Anterior cingulate cortex (tissue), 58 donors: ENCODE measurements at regions not wholly inside any gene's neighbourhood (a gene's known extent, or its start where the extent isn't known, plus 50 kb on each side); places are given as distances from the start of the nearest gene placed in this dataset.

Source experiments
- DNase-seq, 58 donors: peaks; one replicate each; lab custom pipeline; 2025; lab: John Stamatoyannopoulos, UW

DNA sequence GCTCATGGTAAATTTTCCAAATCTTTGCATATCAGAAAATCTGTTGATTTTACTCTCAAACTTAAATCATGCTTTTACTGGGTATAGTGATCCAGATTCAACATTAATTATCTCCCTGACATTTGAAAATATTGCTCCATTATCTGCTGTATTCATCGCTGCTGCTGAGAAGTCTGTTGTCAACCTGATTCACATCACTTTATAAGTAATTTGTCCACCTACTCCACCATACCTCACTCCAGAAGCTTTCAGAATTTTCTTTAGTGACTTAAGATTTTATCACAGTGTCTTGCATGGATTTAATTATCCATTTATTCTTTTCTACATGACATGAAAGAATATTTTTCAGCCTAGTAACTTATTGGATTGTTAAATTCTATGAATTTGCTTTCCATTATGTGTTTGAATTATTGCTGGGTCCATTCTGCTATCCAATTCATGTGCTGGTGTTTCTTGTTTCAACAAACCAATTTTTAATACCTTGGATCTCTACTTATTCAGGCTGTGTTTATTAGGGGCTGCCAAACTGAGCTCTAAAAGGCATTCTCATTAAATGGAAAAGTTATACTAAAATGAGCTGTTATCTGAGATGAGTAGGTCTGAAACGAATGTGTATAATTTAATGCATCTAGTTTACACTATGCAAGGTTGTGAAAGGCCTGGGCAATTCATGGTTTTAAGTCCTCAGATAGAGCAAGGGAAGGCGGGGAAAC lies 519.3 kb upstream of the CDH11 start:
- DNase-seq, result no peak

DNA sequence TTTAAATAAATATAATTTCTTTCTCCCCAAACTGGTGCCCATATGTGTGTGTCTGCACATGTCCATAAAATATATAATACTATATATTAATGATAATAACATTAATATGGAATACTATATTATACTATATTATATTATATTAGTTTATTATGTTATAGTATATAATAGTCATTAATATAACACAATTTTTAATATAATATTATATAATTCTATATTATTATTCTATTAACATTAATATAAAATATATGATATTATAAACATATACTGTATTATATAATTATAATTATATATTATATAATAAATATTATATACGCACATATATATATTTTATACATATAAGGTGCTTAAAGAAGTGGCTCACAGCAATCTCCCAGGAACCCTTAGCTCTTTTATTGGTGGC lies 513.0 kb upstream of the CDH11 start:
- no peak for DNase-seq

DNA sequence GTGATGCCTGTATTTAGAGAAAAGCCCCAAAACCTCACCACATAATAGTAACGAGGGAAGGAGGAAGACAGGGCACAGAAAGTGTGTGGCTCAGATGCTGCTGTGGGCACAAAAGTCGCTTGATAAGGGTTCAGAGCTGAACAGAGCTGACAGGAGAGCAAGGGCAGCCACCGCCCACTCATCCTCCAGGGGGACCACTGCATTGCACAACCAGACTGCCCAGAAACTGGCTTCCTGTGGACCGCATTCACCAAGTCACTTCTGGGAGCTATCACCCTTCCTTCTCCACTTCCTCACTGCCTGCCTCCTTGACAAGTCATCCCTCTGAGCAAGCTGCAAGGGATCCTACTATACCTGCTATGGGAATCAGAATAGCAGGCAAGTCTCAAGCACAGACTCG lies 512.4 kb upstream of the CDH11 start:
- no peak for DNase-seq

DNA sequence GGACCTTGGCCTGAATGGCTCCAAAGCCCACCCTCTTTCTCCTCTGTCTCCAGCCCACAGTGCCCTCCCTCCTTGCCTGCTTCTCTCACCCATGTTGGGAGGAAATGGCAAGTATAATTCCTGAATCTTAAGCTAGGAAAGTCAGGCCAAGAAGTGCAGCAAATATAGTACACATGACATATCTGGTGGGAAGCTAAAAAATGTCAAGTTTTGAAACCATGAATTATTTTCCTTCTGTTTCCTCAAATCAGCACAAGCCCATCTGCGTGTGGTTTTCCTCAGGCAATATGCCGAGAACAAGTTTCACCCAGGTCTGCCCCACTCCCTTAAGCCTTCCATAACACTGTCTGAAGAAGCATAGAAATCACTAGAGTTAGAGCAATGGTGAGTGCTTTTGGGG lies 502.8 kb upstream of the CDH11 start:
- peak in 8 of 58 donors; percentile 1 to 23 (median 9) for DNase-seq

DNA sequence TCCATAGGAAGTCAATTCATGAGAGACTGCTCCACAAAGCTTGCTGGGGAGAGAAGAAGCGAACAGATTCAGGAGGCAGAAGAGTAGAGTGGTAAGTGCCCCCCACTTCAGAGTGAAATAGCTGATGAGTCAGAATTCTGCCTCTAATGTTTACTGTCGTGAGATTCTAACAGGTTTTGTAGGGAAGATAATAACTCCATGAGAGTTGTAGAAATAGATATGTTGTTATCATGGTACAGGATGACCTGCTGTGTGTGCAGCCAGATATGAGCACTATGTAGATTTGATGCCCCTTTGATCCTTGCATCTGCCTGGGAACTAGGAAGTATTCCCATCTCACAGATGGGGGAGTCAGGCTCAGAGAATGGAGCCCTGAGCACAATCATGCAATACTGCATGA lies 502.4 kb upstream of the CDH11 start:
- no peak for DNase-seq

DNA sequence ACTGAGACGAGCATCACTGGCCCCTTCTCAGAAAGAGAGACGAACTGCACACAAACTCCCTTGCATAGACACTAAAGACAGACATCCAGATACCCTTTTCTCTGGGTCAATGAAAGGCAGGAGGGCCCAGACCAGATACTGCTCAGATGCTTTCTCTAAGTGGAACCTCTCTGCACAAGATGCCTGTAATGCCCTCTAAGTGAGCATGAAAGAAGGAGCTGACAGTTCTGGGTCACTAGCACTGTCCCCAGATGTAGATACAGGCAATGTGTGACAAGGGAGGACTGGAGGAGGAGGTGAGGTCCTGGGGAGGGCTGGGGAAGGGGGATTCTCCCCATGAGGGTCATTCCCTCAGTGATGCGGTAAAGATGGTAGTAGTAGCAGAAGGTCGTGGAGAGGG lies 501.0 kb upstream of the CDH11 start:
- no peak for DNase-seq

DNA sequence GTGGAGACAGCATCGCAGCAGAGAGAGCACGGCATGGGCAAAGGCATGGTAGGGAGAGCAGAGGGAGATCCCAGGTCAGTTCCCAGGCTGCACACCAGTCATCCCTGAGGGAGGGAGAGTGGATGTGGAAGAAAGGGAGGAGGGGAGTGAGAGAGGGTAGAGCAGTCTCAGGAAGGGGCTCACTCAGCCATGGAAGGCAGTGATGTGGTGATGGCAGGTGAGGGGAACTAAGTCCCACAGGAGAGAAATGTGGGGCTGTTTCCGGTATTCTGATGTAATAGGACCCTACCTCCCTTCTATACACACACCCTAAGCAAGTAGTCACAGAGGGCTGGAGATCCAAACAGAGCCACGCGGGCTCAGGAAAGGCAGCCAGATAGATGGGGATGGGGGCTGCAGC lies 500.3 kb upstream of the CDH11 start:
- DNase-seq, result no peak

DNA sequence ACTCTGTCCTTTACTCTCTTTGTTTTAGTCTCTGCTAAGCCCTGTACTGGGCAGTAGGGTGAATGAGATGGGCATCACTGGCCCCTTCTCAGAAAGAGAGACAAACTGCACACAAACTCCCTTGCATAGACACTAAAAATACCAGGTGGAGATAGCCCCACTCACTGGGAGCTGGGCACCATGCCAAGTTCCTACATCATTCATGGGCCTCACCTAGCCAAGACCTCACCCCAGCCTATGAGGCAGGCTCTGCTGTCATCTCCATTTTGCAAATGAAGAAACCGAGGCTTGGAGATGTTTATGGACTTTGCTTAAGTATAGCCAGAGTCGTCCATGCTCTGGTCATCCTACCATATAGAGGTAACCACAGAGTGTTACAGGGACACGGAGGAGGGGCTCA lies 499.8 kb upstream of the CDH11 start:
- no peak for DNase-seq

DNA sequence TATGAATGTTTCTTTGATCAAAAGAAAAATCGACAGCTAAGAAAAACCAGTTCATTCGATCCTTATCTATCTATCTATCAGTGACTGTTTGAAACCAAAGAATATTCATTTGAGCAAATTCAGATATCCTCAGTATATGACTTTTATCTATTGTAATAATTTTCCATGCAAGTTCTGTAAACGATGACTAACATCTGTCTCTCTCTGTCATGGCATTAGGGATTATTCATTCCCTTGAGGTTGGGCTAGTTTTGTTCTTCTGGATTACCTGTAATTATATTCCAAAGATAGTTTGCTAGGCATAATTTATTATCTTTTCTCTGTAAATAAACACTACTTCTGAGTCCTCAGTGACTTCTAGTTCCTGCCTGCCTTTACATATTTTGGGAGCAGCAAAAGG lies 497.7 kb upstream of the CDH11 start:
- DNase-seq, result no peak

DNA sequence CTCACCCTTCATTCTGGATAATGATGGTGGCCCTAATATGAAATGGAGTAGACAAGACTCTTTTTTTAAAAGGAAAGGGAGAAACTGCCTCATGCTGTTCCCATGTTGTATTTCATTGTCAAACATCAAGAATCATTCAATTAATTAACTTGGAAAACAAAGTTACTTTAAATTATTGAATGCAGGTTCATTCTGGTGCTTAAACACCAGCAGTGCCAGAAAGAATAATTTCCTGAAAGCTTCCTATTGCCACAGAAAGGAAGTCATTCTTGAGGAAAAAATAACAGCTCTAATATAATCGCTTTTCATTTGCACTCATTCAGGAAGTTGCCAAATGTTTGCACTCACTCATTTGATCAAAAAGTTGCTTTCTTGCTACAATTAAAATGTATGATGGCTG lies 497.1 kb upstream of the CDH11 start:
- no peak for DNase-seq

DNA sequence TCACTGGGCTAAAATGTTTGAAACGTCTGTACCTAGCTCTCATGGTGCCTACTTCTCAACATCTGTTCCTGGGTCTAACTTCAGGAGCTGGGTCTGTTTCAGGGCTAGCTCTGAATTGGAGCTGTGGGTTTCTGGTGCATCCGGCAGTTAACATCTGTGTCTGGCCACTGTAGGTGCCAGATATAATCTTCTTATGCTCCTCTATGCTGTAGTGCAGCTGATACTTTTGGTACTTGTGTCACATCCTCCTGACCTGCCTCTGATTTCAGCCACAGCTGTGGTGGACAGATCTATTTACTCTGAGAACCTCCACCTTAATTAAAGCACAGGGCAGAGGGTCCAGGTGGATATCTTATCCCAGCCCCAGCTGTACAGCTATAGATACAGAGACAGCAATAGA lies 496.5 kb upstream of the CDH11 start:
- no peak for DNase-seq

DNA sequence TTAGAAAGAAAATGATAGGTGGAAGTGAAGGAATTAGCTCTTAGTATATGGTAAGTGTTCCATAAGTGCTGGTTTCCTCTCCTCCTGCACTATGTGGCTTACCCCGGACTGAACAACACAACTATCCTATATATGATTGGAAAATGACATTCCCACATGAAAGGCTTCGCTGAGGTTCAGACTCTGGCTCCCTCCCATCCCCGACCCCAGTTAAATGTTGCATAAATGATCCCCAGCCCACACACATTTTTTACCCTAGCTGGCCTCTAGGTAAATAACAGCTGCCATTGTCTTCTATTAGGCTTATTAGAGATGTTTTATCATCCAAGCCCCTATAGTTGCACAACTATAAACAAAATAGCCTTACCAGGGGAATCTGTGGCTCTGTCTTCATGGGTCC lies 495.6 kb upstream of the CDH11 start:
- no peak for DNase-seq

DNA sequence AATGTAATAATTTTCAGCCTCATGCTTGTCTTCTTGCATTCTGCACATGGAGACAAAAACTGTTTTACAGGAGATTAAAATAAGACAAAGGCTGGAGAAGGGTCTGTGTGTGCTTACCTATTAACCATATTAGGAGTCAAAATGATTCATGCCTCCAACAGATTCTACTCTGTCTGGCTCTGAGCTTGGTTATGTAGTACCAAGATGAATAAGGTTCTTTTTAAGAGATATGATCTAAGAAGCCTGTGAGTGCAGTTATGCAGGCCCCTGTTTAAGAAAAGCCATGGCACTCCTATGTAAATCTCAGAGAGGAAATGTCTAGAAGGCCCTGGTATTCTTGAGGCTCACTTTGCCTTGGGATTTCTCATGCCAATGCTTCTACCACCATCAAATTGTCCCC lies 486.6 kb upstream of the CDH11 start:
- no peak for DNase-seq

DNA sequence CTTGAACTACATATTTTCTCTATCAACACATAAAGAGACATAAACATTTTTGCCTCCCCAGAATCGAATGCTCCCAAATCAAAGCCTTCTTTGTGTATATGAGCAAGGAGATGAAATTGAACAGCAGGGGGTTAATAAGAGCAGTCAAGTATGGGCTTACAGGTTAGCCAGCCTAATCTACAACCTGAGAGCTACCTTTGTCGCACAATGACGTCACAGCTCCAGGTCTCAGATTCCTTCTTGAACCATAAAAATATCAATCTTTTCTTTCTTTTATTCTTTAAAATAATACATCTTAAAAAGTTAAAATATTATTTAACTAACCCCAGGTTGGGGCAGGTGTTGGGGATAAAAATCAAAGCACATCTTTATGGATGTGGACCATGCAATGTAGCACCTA lies 482.9 kb upstream of the CDH11 start:
- no peak for DNase-seq

DNA sequence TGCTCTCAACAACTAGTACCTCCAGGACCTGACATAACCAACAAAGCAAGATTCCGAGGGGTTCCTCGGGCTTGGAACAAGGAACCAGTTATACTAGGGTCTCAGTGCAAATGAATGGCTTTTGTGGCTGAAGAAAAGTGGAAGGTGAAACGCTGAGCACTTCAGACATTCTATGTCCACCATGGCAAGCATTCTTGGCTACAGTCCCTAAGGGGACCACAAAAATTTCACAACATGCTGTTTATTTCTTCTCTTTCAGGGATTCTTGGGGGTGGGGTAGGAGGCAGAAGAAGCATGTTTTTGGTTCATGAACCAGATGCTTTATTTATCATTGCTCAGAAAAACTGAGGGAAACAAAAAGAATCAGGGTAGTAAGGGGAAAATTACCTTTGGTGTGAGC lies 479.9 kb upstream of the CDH11 start:
- DNase-seq, result no peak

DNA sequence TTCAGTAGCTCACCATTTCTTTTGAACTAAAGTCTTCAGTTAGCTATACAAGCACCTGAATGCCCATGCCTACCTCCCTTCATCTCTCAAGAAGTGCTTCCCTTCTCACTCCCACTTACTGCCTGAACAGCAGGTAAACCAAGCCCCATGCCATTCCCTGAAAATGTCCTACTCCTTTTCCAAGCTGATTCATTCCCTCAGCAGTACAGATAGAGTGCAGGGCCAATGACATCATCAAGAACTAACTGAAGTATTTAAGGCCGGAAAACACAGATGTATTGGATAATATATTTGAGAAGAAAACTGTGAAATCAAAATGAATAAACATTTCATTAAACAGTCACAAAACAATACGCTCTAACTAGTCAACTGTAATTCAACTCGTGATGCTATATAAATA lies 478.8 kb upstream of the CDH11 start:
- DNase-seq, result no peak

DNA sequence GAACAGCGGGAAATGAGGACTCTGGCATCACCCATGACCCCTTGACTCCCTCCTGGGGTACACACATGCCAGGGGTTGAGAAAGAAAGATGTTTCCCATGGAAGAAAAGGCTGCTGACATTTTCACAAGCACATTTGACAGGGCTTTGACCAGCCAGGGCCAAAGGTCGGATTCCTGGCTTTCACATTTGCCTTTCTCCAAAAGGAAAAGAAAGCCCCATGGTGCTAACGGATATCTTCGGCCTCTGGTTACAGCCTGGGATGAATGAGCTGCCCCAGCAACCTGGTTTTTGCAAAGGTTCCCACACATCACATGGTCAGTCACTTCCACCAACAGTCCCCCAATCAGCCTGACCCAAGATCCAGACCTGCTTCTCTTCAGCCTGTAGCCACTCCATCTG lies 478.2 kb upstream of the CDH11 start:
- DNase-seq, result no peak

DNA sequence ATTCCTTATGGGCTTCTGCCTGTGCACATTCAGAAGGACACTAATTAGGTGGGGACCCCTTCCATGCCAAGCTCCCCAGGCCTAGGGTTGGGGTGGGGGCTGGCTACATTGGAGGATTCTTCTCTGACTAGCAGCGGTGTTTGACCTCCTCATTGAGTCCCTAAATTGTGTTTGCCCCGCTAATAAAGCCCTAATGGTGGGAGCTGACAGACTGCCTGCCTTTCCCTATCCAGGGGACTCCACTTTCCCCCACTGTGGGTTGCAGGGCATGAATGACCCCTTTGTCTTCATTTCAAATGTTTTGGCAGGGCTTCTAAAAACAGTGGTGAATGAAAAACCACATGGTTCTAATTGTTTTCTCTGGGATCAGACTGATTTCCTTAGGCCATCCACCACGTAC lies 476.8 kb upstream of the CDH11 start:
- DNase-seq, result no peak

DNA sequence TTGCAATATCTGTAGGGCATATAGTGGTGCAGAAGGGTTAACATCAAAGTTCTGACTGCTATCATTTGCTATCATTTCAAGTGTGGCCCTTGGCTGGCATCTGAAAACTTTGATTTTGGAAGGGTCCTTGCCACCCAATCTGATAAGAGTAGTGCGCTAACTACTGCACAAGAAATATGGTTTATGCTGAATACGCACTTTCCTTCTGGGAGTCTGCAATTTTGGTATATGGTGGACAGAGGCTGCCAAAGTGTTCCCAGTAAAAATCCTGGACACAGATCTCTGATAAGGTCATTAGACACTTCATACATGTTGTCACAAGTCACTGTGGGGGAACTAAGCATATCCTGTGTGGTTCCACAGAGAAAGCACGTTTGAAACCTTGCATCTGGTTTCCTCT lies 461.6 kb upstream of the CDH11 start:
- no peak for DNase-seq

DNA sequence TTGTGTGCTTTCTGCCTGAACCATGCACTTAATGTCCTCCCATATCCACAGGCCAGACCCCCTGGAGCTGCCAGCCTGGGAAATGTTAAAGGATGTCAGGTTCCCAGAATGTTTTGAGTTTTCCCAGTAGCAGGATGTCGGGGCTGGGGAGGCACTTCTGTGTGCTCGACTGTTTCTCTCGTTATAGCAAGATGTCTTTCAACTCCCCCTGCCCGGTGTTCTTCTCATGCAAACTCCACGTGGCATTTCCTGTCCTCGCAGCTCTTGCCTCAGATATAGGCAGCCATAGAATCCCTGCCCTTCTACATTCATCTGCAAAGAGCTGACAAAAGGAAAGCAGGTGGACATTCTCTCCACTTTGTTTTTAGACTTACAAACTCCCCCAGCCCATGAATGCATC lies 457.2 kb upstream of the CDH11 start:
- DNase-seq, result no peak

DNA sequence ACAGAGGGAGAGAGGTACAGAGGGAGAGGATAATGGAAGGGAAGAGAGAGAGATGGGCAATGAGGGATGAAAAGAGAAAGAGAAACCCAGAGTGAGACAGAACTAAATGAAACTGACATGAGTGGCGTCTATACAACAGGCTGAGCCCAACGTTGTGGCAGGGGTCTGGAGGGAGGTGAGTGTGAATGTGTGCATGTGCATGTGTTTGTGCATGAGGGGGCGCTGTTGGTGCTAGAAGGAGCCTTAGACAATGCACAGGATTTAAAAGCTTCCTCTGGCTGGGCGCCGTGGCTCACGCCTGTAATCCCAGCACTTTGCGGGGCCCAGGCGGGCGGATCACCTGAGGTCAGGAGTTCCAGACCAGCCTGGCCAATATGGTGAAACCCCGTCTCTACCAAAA lies 454.8 kb upstream of the CDH11 start:
- DNase-seq, result no peak

DNA sequence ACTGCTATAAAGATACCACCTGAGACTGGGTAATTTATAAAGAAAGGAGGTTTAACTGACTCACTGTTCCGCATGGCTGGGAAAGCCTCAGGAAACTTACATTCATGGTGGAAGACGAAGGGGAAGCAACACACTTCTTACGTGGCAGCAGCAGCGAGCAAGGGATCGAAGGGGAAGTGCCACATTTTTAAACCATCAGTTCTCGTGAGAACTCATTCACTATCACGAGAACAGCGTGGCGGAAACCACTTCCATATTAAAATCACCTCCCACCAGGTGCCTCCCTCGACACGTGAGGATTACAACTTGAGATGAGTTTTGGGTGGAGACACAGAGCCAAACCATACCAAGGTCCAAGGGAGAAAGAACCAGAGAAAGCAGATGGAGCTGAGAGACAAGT lies 454.3 kb upstream of the CDH11 start:
- no peak for DNase-seq

DNA sequence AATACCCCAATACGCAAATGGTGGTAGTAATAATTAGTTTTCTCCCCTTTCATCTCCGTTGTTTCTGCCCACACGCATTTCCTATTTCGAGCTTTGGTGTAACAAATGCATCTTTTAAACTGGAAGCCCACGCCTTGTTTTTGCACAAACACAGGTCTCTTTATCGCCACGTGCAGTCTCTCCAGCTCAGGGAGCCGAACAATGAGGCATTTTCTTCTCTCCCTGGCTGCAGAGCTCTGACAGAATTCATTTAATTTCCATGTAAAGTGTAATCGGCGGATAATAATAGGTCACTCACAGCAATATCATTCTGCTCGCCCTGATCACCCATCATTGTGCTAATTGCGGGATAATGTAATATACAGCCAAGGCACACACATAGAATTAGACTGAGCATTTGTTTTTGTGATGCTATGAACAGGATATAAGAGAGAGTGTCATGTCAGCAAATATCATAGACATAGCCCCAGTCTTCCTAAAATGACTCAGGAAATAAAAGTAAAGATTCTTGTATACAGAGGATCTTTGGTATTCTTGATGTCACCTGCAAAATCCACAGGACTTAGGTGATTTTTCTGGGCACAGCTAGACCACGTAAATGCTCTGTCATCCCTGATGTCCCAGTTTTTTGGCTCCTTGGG lies 452.6 kb upstream of the CDH11 start:
- peak in 32 of 58 donors; percentile 2 to 74 (median 22) for DNase-seq
